WTC11 (cell line): ENCODE measurements at regions not wholly inside any gene's neighbourhood (a gene's known extent, or its start where the extent isn't known, plus 50 kb on each side); places are given as distances from the start of the nearest gene placed in this dataset.

Experiments used
- ATAC-seq: fragments of 200-7000 bp; cut with Tn5 transposase; 2 replicates; pipeline ENCODE4 v1.10.0; 2021; ENCODE audit warnings: mild to moderate bottlenecking, moderate library complexity
- CTCF ChIA-PET: fragments of 300-600 bp; sonication (Branson Sonifier 250); formaldehyde crosslinking; loops from one replicate; lab custom pipeline; 2021; ENCODE audit warnings: antibody characterized with exemption; lab: Charles Lee
- POLR2A ChIA-PET: fragments of 350-600 bp; sonication (Branson Sonifier 250); formaldehyde crosslinking; loops from one replicate; lab custom pipeline; 2021; ENCODE audit warnings: antibody characterized with exemption; lab: Charles Lee
- DNase-seq: peaks from one replicate; pipeline ENCODE4 v3.0.0; 2021; ENCODE audit warnings: low spot score
- H3K27ac Mint-ChIP-seq: 2 replicates; pipeline ENCODE4 v1.8.0; 2021; ENCODE audit warnings: mixed read lengths
- H3K27me3 Mint-ChIP-seq: 2 replicates; pipeline ENCODE4 v1.8.0; 2021; ENCODE audit warnings: low read depth, mild to moderate bottlenecking, moderate library complexity, mixed read lengths
- H3K36me3 Mint-ChIP-seq: 2 replicates; pipeline ENCODE4 v1.8.0; 2021; ENCODE audit warnings: mixed read lengths
- H3K4me1 Mint-ChIP-seq: 2 replicates; pipeline ENCODE4 v1.8.0; 2022; ENCODE audit warnings: mixed read lengths
- H3K4me3 Mint-ChIP-seq: 2 replicates; pipeline ENCODE4 v1.8.0; 2021; ENCODE audit warnings: mild to moderate bottlenecking, moderate library complexity, mixed read lengths
- H3K9me3 Mint-ChIP-seq: 2 replicates; pipeline ENCODE4 v1.8.0; 2021; ENCODE audit warnings: mixed read lengths
- AR ChIP-seq: fragments of 250-450 bp; sonication (Bioruptor Pico); IDR thresholded peaks from 2 replicates; pipeline ENCODE4 v1.9.0; 2021; ENCODE audit warnings: mild to moderate bottlenecking
- ATF3 ChIP-seq: sonication (generic); formaldehyde crosslinking; conservative IDR thresholded peaks from 2 replicates; pipeline ENCODE4 v1.8.1; 2022; ENCODE audit warnings: mild to moderate bottlenecking, missing genetic modification reagents
- ATF6 ChIP-seq: sonication (generic); formaldehyde crosslinking; IDR thresholded peaks from 2 replicates; pipeline ENCODE4 v1.8.1; 2023; ENCODE audit warnings: mild to moderate bottlenecking, missing genetic modification reagents
- CBFB ChIP-seq: sonication (generic); formaldehyde crosslinking; IDR thresholded peaks from 2 replicates; pipeline ENCODE4 v1.8.1; 2022; ENCODE audit warnings: mild to moderate bottlenecking, low read depth, missing genetic modification reagents
- CREM ChIP-seq: sonication (generic); formaldehyde crosslinking; IDR thresholded peaks from 2 replicates; pipeline ENCODE4 v1.8.1; 2022; ENCODE audit warnings: mild to moderate bottlenecking, missing genetic modification reagents, moderate library complexity
- E2F1 ChIP-seq: sonication (generic); formaldehyde crosslinking; IDR thresholded peaks from 2 replicates; pipeline ENCODE4 v1.8.0; 2022; ENCODE audit warnings: mild to moderate bottlenecking, missing genetic modification reagents
- E2F5 ChIP-seq: sonication (generic); formaldehyde crosslinking; IDR thresholded peaks from 2 replicates; pipeline ENCODE4 v1.8.1; 2022; ENCODE audit warnings: mild to moderate bottlenecking, moderate library complexity, missing genetic modification reagents
- EMX1 ChIP-seq: fragments of 250-450 bp; sonication (Bioruptor Pico); IDR thresholded peaks from 2 replicates; pipeline ENCODE4 v1.8.0; 2021; ENCODE audit warnings: mild to moderate bottlenecking
- ERG ChIP-seq: fragments of 250-450 bp; sonication (Bioruptor Pico); IDR thresholded peaks from 2 replicates; pipeline ENCODE4 v1.8.0; 2021; ENCODE audit warnings: mild to moderate bottlenecking
- GABPB1 ChIP-seq: sonication (generic); formaldehyde crosslinking; IDR thresholded peaks from 2 replicates; pipeline ENCODE4 v1.8.1; 2023; ENCODE audit warnings: mild to moderate bottlenecking, missing genetic modification reagents
- JUN ChIP-seq: sonication (generic); formaldehyde crosslinking; IDR thresholded peaks from 2 replicates; pipeline ENCODE4 v1.8.0; 2023; ENCODE audit warnings: mild to moderate bottlenecking, missing genetic modification reagents
- MYBL2 ChIP-seq: sonication (generic); formaldehyde crosslinking; IDR thresholded peaks from 2 replicates; pipeline ENCODE4 v1.8.1; 2023; ENCODE audit warnings: mild to moderate bottlenecking, moderate library complexity, missing genetic modification reagents
- NFATC4 ChIP-seq: fragments of 250-450 bp; sonication (Bioruptor Pico); IDR thresholded peaks from 2 replicates; pipeline ENCODE4 v1.9.0; 2021; ENCODE audit warnings: mild to moderate bottlenecking
- OVOL2 ChIP-seq: fragments of 250-450 bp; sonication (Bioruptor Pico); IDR thresholded peaks from 2 replicates; pipeline ENCODE4 v1.9.0; 2021; ENCODE audit warnings: mild to moderate bottlenecking, borderline replicate concordance
- PREB ChIP-seq: sonication (generic); formaldehyde crosslinking; IDR thresholded peaks from 2 replicates; pipeline ENCODE4 v1.8.1; 2022; ENCODE audit warnings: mild to moderate bottlenecking, missing genetic modification reagents, moderate library complexity, borderline replicate concordance
- SMAD4 ChIP-seq: sonication (generic); formaldehyde crosslinking; IDR thresholded peaks from 2 replicates; pipeline ENCODE4 v1.8.0; 2022; ENCODE audit warnings: mild to moderate bottlenecking, missing genetic modification reagents
- TCF7 ChIP-seq: sonication (generic); formaldehyde crosslinking; IDR thresholded peaks from 2 replicates; pipeline ENCODE4 v1.8.0; 2022; ENCODE audit warnings: mild to moderate bottlenecking, low read depth, missing genetic modification reagents, moderate library complexity
- ZMAT4 ChIP-seq: fragments of 250-450 bp; sonication (Bioruptor Pico); IDR thresholded peaks from 2 replicates; pipeline ENCODE4 v1.9.0; 2021; ENCODE audit warnings: mild to moderate bottlenecking
- ZNF219 ChIP-seq: sonication (generic); formaldehyde crosslinking; IDR thresholded peaks from 2 replicates; pipeline ENCODE4 v1.8.0; 2023; ENCODE audit warnings: missing genetic modification reagents, mild to moderate bottlenecking, borderline replicate concordance
- ZNF232 ChIP-seq: sonication (generic); formaldehyde crosslinking; IDR thresholded peaks from 2 replicates; pipeline ENCODE4 v1.8.0; 2022; ENCODE audit warnings: mild to moderate bottlenecking, missing genetic modification reagents
- ZNF423 ChIP-seq: fragments of 250-450 bp; sonication (Bioruptor Pico); IDR thresholded peaks from 2 replicates; pipeline ENCODE4 v2.1.2; 2022; ENCODE audit warnings: mild to moderate bottlenecking, moderate library complexity
- ZSCAN18 ChIP-seq: fragments of 250-450 bp; sonication (Bioruptor Pico); IDR thresholded peaks from 2 replicates; pipeline ENCODE4 v2.1.2; 2022; ENCODE audit warnings: mild to moderate bottlenecking, moderate library complexity

GRCh38 chr10:78259391-78259790 is 225.7 kb downstream of the RPS24 start:
- Mint-ChIP-seq H3K9me3 (no peaks in the 10 kb centered on the region), H3K27me3 (peaks cover 4% of the 10 kb centered on the region; the same call in 1 of the 2 replicates), H3K4me1 (no peaks in the 10 kb centered on the region), H3K27ac (no peak overlapping the region), H3K4me3 (no peak overlapping the region), H3K36me3 (no peaks in the 10 kb centered on the region)
- DNase-seq = no peak
- ChIA-PET POLR2A (no interaction called here), CTCF (interaction anchor here (0.7 to 3.2 kb wide), 23 partner anchors 11 to 346 kb away, joined by 3 to 41 read pairs (median 4); no protein-coding TSS in a partner anchor)
- no peak for ATAC-seq
- TF ChIP-seq OVOL2 (CRISPR knock-in tag) (no peak), ZSCAN18 (CRISPR knock-in tag) (no peak), NFATC4 (CRISPR knock-in tag) (no peak), CBFB (no peak), GABPB1 (CRISPR knock-in tag) (no peak), TCF7 (CRISPR knock-in tag) (no peak), EMX1 (CRISPR knock-in tag) (no peak), ZNF219 (CRISPR knock-in tag) (no peak), JUN (CRISPR knock-in tag) (no peak), ATF3 (CRISPR knock-in tag) (no peak), ZNF232 (CRISPR knock-in tag) (no peak), PREB (no peak), MYBL2 (CRISPR knock-in tag) (no peak), E2F1 (CRISPR knock-in tag) (no peak), ERG (CRISPR knock-in tag) (no peak), E2F5 (no peak), CREM (CRISPR knock-in tag) (no peak)

GRCh38 chr10:78260141-78260540 is 226.5 kb downstream of the RPS24 start:
- H3K4me3 Mint-ChIP-seq = no peak overlapping the region
- no peak overlapping the region for H3K27ac Mint-ChIP-seq
- H3K27me3 Mint-ChIP-seq = peaks cover 4% of the 10 kb centered on the region; the same call in 1 of the 2 replicates
- H3K36me3 Mint-ChIP-seq = no peaks in the 10 kb centered on the region
- H3K9me3 Mint-ChIP-seq = no peaks in the 10 kb centered on the region
- CTCF ChIA-PET = interaction anchor here (0.7 to 3.2 kb wide), 33 partner anchors 10 to 398 kb away, joined by 3 to 41 read pairs (median 4); no protein-coding TSS in a partner anchor
- peak; percentile 70 for ATAC-seq
- no peak for DNase-seq
- POLR2A ChIA-PET = no interaction called here
- no peaks in the 10 kb centered on the region for H3K4me1 Mint-ChIP-seq
- TF ChIP-seq SMAD4 (CRISPR knock-in tag) (no peak), ZNF423 (no peak), ZMAT4 (CRISPR knock-in tag) (no peak), ATF6 (CRISPR knock-in tag) (no peak), ERG (CRISPR knock-in tag) (no peak), AR (no peak)
